ENCODE measurements at regions not wholly inside any gene's neighbourhood (a gene's known extent, or its start where the extent isn't known, plus 50 kb on each side); places are given as distances from the start of the nearest gene placed in this dataset.

GRCh38 chr9:16090907-16091629, 538.2 kb downstream of the CCDC171 start:
- ChIA-PET CTCF (no interaction called here), POLR2A (no interaction called here), RAD21 (ENCODE audit: low non-redundant PET in 1 of 2, low total read pairs in 2 of 2, uncharacterized antibody in 2 of 2, unreplicated experiment in 2 of 2) (no interaction called here)
- no peak overlapping the region for H3K9ac ChIP-seq (ENCODE audit: low read length)
- ATAC-seq (no peak), DNase-seq (ENCODE audit: low read depth, low spot score) (no peak)
- no peaks in the 10 kb centered on the region for H3K9me3 ChIP-seq (ENCODE audit: control insufficient read depth in 1 of 2, insufficient read depth in 1 of 2, low read depth in 1 of 2, low read length in 2 of 2)
- no peak for TF ChIP-seq EGR1 (IDR thresholded peaks at IDR 0.05; ENCODE audit: low read depth)
- no peak for TF ChIP-seq POLR2AphosphoS5 (IDR thresholded peaks at IDR 0.05; ENCODE audit: low read depth, low read length)
- TF ChIP-seq SRF (IDR thresholded peaks at IDR 0.05; ENCODE audit: low read depth) = no peak
- no peak for TF ChIP-seq TCF7L2 (IDR thresholded peaks at IDR 0.05; ENCODE audit: borderline replicate concordance, extremely low read depth, insufficient read depth, insufficient read length)
- TF ChIP-seq ELF1 (IDR thresholded peaks at IDR 0.05; ENCODE audit: borderline replicate concordance, low read depth) = no peak
- no peak for TF ChIP-seq CBX3 (IDR thresholded peaks at IDR 0.05; ENCODE audit: low read depth)
- no peak for TF ChIP-seq FOSL1 (IDR thresholded peaks at IDR 0.05; ENCODE audit: low read depth)
- no peak for TF ChIP-seq ATF3 (IDR thresholded peaks at IDR 0.05)
- no peak for TF ChIP-seq REST (IDR thresholded peaks at IDR 0.05; ENCODE audit: low read depth)
- no peak for TF ChIP-seq ZNF274 (IDR thresholded peaks at IDR 0.05; ENCODE audit: low read depth, low read length)
- no peak for TF ChIP-seq CTCF (IDR thresholded peaks at IDR 0.05 in 2 of 3, conservative IDR thresholded peaks at IDR 0.05 in 1 of 3; ENCODE audit: borderline replicate concordance in 1 of 3, insufficient read depth in 1 of 3, low read depth in 2 of 3, low read length in 2 of 3)
- H3K79me2 ChIP-seq (ENCODE audit: insufficient read depth, low read length) = no peaks in the 10 kb centered on the region
- BruUV-seq (replicated peaks) = no TSS peak
- no peaks in the 10 kb centered on the region for H3K9me2 ChIP-seq (ENCODE audit: insufficient read depth)
- H3K36me3 ChIP-seq (ENCODE audit: control insufficient read depth in 1 of 2, insufficient read depth in 2 of 2, low read length in 2 of 2) = no peaks in the 10 kb centered on the region
- H4K20me1 ChIP-seq (ENCODE audit: insufficient read depth) = no peaks in the 10 kb centered on the region
- no peak overlapping the region for H3K27ac ChIP-seq (ENCODE audit: low read depth, low read length)
- no peaks in the 10 kb centered on the region for H3K27me3 ChIP-seq (ENCODE audit: insufficient read depth, low read length)
- intact Hi-C loops (cut with micrococcal nuclease) = loop anchor here (10.0 kb wide), 1 partner anchor 56 kb away; no protein-coding TSS in a partner anchor
- no peak overlapping the region for H3K4me2 ChIP-seq (ENCODE audit: low read length)
- no peak overlapping the region for H2AFZ ChIP-seq (ENCODE audit: low read depth, low read length, poor library complexity, severe bottlenecking)
- no peaks in the 10 kb centered on the region for H3K4me1 ChIP-seq (ENCODE audit: control insufficient read depth in 1 of 2, insufficient read depth in 2 of 2, low read length in 2 of 2)
- H3K4me3 ChIP-seq (replicated peaks in 1 of 2; ENCODE audit: low read depth in 1 of 2, low read length in 2 of 2) = no peak overlapping the region
